ENCODE measurements at regions not wholly inside any gene's neighbourhood (a gene's known extent, or its start where the extent isn't known, plus 50 kb on each side); places are given as distances from the start of the nearest gene placed in this dataset.

- TF ChIP-seq POLR2A (IDR thresholded peaks at IDR 0.05; ENCODE audit: low read length) = no peak
- TF ChIP-seq GATA1 (IDR thresholded peaks at IDR 0.05; ENCODE audit: low read depth, low read length) = no peak
These were observed 74.8 kb downstream of the GADD45G start for GRCh38 chr9:89679581-89679980.
